Hematopoietic multipotent progenitor cell treated with erythropoietin and hydrocortisone succinate and interleukin-3 and kit ligand, for 8 days (in vitro differentiated cells): ENCODE measurements at regions not wholly inside any gene's neighbourhood (a gene's known extent, or its start where the extent isn't known, plus 50 kb on each side); places are given as distances from the start of the nearest gene placed in this dataset.
"Not testable (repeated sequence)": the region's sequence is repeated elsewhere in the genome, so short reads cannot be mapped to it uniquely, and the experiment has no call there.

Experiments
- DNase-seq: peaks from one replicate; pipeline ENCODE4 v3.0.0-alpha.2; 2015

DNA sequence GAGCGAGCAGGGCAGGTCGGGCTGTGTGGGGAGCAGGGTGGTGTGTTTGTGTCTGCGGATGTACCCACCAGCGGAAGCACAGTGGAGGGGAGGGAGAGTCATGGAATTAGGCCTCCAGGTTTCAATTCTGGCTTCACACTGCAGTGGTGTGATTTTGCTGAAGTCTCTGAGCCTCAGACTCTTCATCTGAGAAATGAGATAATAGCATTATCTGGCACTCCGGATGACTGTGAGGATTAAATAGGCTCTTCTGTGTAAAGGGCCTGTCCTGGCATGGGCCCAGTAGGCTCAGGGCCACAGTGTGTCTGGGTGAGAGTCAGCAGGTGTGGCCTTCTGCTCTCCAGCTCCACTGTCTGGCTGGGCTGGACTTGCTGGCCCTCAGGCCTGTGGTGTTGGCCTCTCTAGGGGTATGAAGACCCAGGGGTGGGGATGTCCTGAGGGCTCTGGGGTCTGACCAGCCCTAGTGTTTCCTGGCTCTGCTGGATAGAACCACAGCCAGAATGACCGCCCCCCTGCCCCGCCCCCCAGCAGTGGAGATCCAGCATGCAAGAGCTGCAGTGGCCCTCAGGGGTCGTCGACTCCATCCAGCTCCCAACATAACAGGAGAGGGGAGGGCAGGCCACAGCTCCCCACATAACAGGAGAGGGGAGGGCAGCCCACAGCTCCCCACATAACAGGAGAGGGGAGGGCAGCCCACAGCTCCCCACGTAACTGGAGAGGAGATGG lies 178.6 kb downstream of the RPS24 start:
- DNase-seq, result peak; percentile 73

GRCh38 chr10:78212786-78213175 lies 179.1 kb downstream of the RPS24 start:
- DNase-seq, result no peak

DNA sequence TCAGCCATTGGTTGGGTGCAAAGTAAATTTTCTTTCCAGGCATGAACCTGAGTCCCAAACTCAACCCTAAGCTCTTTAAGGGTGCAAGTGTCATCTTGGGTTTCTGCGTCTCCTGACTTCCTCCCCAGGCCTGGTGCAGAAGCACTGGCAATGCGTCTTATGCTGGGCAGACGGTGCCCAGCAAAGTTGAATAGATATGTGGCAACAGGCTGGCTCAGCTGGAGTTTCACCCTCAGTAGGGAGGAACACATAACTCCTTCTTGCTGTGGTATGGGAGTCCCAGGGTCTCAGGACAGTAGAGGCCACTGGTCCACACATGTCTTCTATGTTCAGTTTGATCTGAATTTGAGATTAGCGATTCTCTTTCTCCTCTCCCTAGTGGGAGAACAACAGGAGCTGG lies 181.3 kb downstream of the RPS24 start:
- DNase-seq, result no peak

DNA sequence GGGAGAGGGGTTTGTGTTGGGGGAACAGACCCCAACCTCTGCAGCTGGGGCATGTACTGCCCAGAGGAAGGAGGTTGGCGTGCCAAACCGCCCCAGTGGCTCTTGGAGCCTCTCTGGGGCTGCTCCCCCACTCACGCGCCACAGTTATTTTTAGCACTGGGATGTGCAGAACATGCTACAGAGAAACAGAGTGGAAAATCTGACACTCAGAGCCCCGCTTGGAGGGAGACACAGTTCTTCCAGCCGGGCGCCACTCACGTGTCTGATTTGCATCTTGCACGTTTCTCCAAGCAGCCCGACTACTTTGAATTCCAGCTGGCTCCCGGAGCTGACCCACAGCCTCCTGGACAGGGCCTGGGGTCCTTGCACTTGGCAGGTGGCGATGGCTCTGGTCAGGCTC lies 182.0 kb downstream of the RPS24 start:
- DNase-seq, result no peak

GRCh38 chr10:78217336-78217735 lies 183.7 kb downstream of the RPS24 start:
- DNase-seq, result no peak

DNA sequence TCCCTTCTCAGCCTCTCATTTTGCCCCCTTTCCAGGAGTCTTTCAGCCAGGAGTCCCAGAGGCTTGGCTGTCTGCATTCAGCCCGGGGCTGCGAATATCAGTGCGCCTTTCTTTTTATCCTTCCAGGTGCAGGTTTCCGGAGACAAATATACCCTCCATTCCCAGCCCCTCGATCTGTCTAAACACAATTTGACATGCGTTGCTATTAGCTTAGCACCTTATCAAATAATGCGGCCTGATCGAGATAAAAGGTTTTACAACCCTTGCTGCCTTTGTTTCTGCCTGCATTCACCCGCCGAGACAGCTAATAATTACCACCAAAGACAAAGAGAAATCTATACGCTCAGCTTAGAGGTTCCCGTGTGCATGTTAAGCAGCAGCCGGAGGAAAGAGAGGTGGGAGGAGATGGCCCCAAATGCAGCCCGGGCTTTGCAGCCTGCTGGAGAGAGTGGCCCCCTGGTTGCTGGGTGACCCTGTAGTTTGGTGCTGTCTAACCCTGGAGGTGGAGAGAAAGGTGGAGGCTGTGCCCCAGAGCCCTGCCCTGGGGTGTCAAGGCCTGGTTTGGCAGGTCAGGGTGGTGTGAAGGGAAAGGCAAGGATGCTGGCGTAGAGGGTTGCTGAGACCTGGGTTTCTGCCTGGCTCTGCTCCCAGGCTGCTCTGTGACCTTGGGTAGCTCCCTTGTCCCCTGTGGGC lies 185.3 kb downstream of the RPS24 start:
- no peak for DNase-seq

DNA sequence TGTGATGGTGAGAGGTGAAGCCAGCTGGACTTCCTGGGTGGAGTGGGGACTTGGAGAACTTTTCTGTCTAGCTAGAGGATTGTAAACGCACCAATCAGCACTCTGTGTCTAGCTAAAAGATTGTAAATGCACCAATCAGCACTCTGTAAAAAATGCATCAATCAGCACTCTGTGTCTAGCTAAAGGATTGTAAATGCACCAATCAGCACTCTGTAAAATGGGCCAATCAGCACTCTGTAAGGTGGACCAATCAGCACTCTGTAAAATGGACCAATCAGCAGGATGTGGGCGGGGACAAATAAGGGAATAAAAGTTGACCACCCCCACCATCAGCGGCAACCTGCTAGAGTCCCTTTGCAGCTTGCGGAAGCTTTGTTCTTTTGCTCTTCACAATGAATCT lies 185.9 kb downstream of the RPS24 start:
- not testable (repeated sequence) for DNase-seq

GRCh38 chr10:78220781-78221180 lies 187.1 kb downstream of the RPS24 start:
- no peak for DNase-seq

DNA sequence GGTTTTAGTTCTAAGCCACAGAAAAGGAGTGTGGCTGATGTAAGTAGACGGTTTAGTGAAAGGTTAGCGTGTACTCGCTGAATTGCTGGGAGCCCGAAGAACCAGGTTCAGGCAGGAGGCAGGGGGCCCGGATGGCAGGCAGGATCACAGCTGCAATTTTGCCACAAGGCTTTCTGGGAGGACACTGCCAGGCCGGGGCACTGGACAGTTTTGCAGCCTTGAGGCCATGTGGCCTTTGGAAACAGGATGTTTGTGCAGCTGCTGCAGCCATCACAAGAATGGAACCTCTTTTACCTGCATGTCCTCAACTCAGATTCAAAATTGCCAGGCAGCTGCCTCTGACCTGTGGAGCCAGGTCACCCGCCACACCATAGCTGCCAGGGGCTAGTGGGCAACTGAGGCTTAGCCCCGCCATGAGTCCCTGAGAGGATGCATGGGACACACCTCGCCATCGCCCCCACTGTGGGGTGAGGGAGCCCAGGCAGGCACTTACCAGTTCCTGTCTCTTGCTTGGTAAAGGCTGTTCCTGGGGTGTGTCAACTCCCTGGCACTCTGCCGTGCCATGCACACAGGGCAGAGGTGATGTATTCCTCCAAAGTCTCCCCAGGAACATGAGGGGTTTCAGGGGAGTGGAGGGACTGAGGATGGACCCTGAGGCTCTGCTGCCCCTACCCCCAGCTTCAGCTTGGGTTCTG lies 188.6 kb downstream of the RPS24 start:
- DNase-seq, result no peak

- DNase-seq, result no peak
Measured at GRCh38 chr10:78223088-78223487, 189.4 kb downstream of the RPS24 start.

DNA sequence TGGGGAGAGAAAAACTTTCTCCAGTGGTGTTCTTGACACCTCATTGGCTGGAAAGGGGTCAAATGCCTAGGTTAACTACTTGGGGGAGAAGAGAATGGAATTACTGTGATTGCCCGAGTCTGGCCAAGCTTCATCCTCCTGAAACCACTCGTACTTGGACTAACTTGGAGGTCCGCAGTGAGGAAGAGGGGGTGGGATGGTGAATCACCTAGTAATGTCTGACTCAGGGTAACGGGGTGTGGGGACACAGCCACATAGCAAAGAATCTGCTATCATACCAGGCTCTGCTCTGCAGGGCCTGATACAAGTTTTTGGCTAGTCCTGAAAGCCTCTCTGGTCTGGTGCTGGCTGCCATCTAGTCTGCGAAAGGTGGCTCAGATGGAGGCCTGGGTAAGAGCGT lies 190.9 kb downstream of the RPS24 start:
- no peak for DNase-seq

DNA sequence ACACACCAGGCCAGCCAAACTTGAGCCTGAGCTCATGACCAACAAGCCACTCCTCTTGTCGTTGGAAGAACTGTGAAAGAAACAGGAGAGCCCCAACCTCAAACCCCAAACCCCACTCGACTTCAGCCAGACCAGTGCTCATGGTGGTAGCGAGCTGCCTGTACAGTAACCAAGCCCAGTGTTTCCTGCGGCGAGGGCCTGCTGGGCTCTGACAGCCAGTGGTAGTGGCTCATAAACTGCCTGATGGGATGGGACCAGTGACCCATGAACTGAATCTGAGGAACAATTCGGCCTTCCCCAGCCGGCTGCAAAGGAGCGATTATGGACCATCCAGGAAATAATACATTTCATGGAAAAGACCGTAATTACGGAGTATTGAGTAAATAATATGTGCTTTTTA lies 191.9 kb downstream of the RPS24 start:
- no peak for DNase-seq

DNA sequence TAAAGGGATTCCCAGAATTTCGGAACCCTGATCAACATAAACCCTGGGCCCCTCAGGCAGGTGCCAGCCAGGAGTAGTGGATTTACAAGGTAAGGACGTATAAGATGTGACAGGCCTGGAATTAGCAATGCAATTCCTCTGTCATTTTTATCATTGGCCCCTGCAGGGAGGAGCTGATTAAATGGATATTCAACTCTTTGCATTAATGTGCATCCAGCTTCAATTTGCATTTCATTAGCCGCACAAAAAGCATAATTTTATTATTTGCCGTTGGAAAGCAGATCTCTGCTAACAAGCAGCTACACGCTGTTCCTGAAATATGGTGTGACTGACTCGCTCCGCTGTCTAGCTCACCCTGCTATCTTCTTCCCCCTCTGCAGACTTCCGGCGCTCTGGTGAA lies 195.8 kb downstream of the RPS24 start:
- no peak for DNase-seq

- no peak for DNase-seq
Measured at GRCh38 chr10:78229950-78230675, 196.4 kb downstream of the RPS24 start.

DNA sequence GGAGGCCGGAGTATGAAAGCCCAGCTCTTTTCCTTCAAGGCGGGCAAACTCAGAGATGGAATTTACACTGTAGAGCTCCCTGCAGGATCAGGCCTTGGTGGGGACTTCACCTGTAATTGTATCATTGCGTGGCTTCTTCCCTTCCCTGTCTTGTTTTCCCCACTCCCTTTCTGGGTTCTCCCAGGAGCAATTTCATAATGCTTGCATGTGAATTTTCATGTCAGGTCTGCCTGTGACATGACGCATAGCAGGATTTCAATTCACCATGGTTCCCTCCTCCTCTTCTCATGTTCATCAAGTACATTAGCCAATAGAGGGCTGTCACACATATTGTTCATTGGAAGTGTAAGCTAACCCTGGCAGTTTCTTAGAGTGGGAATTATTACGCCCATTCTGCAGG lies 197.7 kb downstream of the RPS24 start:
- DNase-seq, result no peak

- no peak for DNase-seq
Measured at GRCh38 chr10:78231939-78232338, 198.3 kb downstream of the RPS24 start.

DNA sequence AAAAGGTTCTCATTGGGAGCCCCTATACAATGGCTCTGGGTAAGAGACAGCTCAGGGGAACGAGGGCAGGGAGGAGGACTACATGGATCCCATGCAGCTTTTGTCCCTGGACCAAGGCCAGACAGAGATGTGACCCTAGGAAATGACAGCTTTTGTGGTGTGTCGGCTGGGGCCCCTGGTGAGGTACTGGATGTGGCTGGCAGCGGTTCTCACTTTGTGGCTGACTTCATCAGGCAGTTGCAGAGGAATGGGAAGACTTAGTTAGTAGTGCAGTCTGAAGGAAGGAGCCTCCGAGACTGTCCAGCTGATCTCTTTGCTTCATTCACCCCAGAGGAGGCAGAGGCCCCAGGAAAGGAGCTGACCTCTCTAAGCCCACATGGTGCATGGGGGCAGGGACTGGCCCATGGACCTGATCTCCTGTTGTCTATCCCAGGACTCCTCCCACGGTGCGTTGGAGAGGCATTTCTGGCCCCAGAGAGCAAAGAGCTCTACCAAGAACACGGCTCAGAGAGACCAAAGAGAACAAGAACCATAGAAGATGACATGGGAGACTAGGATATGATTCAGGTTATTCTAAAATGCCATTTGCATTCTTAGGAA lies 202.9 kb downstream of the RPS24 start:
- DNase-seq, result no peak

- DNase-seq, result not testable (repeated sequence)
Measured at GRCh38 chr10:78237951-78238350, 204.3 kb downstream of the RPS24 start.

DNA sequence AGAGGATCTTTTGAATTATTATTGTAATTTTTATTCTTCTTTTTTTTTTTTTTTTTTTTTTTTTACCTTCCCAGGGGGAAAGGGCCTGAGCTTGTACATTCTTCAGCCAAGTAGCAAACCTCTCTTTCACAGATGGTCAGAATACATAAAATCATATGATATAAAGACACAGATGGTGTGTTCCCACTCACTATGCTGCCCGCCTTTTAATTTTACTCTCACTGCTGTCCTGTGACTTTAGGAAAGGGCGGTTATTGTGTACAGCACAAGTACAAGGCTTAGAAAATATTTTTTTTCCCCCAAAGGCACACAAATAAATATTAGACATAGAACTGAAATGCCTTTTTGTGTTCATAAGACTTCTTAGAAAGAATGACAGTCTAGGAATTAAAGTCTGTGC lies 213.6 kb downstream of the RPS24 start:
- DNase-seq, result no peak

- no peak for DNase-seq
Measured at GRCh38 chr10:78247821-78248220, 214.2 kb downstream of the RPS24 start.

DNA sequence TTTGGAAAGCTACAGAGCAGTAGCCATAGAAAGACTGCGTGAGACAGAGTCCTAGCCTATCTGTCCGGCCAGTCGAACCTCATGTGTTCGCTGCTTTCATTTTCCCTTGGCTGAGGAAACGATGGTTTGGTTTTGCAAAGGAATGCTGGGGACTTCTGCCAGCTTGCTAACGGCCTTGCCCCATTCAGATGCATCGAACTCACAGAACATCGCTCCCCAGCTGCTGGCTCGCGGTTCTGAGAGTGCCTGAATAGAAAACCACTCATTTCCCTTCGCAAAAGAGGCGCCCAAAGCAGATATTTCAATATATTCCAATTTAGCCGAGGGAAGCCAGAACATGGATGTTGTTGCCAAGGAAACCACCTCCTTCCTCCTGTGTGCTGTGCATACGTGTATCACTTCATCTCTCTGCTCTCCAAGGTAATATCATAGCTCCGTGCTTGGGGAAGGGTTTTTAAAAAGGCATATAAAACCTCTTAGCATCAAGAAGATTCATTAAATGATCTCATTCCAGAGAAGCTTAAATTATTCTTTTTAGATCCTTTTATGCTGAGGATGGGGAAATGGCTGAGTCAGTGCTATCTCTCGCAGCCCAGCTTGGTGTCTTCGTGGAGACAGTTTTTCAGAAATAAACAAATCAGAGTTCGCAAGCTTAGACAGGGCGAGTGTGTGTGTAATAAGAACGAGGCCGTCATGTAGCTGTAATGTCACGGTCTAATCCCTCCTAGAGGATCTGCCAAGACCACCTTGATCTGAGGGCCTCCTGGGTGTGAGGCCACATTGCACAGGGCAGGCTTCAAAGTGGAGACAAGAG lies 215.2 kb downstream of the RPS24 start:
- DNase-seq, result no peak

- DNase-seq, result no peak
Measured at GRCh38 chr10:78249690-78250089, 216.0 kb downstream of the RPS24 start.
